ENCODE measurements at regions not wholly inside any gene's neighbourhood (a gene's known extent, or its start where the extent isn't known, plus 50 kb on each side); places are given as distances from the start of the nearest gene placed in this dataset.

GRCh38 chr2:37798315-37799005 is 126.6 kb upstream of the RMDN2 start:
- TF ChIP-seq, protein P1, sequence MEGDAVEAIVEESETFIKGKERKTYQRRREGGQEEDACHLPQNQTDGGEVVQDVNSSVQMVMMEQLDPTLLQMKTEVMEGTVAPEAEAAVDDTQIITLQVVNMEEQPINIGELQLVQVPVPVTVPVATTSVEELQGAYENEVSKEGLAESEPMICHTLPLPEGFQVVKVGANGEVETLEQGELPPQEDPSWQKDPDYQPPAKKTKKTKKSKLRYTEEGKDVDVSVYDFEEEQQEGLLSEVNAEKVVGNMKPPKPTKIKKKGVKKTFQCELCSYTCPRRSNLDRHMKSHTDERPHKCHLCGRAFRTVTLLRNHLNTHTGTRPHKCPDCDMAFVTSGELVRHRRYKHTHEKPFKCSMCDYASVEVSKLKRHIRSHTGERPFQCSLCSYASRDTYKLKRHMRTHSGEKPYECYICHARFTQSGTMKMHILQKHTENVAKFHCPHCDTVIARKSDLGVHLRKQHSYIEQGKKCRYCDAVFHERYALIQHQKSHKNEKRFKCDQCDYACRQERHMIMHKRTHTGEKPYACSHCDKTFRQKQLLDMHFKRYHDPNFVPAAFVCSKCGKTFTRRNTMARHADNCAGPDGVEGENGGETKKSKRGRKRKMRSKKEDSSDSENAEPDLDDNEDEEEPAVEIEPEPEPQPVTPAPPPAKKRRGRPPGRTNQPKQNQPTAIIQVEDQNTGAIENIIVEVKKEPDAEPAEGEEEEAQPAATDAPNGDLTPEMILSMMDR (IDR thresholded peaks at IDR 0.05), result no peak
- TF ChIP-seq ZFX (IDR thresholded peaks at IDR 0.05; ENCODE audit: borderline replicate concordance), result no peak

Measured in 22Rv1 (cell line).